ENCODE measurements at regions not wholly inside any gene's neighbourhood (a gene's known extent, or its start where the extent isn't known, plus 50 kb on each side); places are given as distances from the start of the nearest gene placed in this dataset.

- H3K4me3 ChIP-seq (ENCODE audit: insufficient read depth, low read depth, low read length) = no peak overlapping the region
- H3K27ac ChIP-seq (ENCODE audit: insufficient read depth, low read depth, low read length, poor library complexity, severe bottlenecking) = no peak overlapping the region
- WGBS, 2 experiments = 89 to 91% methylated on average over 2 to 3 of the region's 3 CpGs
- H3K36me3 ChIP-seq (ENCODE audit: control insufficient read depth, insufficient read depth, low read length) = no peaks in the 10 kb centered on the region
- peaks cover 6% of the 10 kb centered on the region for H3K4me1 ChIP-seq (ENCODE audit: control insufficient read depth, insufficient read depth, low read length)
- H3K9me3 ChIP-seq (ENCODE audit: control insufficient read depth, low read length) = no peaks in the 10 kb centered on the region
- H3K27me3 ChIP-seq (ENCODE audit: control insufficient read depth, insufficient read depth, low read length, poor library complexity, severe bottlenecking) = no peaks in the 10 kb centered on the region
These were observed 104.2 kb downstream of the OXSM start for GRCh38 chr3:25894101-25894500.

- WGBS, 2 experiments = 90 to 98% methylated on average over 2 of the region's 2 CpGs
- Histone ChIP-seq H3K4me1 (ENCODE audit: control insufficient read depth, insufficient read depth, low read length) (no peaks in the 10 kb centered on the region), H3K4me3 (ENCODE audit: insufficient read depth, low read depth, low read length) (no peak overlapping the region), H3K36me3 (ENCODE audit: control insufficient read depth, insufficient read depth, low read length) (no peaks in the 10 kb centered on the region), H3K27ac (ENCODE audit: insufficient read depth, low read depth, low read length, poor library complexity, severe bottlenecking) (no peak overlapping the region), H3K27me3 (ENCODE audit: control insufficient read depth, insufficient read depth, low read length, poor library complexity, severe bottlenecking) (no peaks in the 10 kb centered on the region), H3K9me3 (ENCODE audit: control insufficient read depth, low read length) (no peaks in the 10 kb centered on the region)
These were observed 105.1 kb downstream of the OXSM start for GRCh38 chr3:25895031-25895430.

GRCh38 chr3:25895443-25895842 is 105.6 kb downstream of the OXSM start:
- H3K4me1 ChIP-seq (ENCODE audit: control insufficient read depth, insufficient read depth, low read length) = no peaks in the 10 kb centered on the region
- no peaks in the 10 kb centered on the region for H3K36me3 ChIP-seq (ENCODE audit: control insufficient read depth, insufficient read depth, low read length)
- no peak overlapping the region for H3K4me3 ChIP-seq (ENCODE audit: insufficient read depth, low read depth, low read length)
- WGBS, 2 experiments = 87 to 88% methylated on average over 2 of the region's 3 CpGs
- H3K27me3 ChIP-seq (ENCODE audit: control insufficient read depth, insufficient read depth, low read length, poor library complexity, severe bottlenecking) = no peaks in the 10 kb centered on the region
- no peak overlapping the region for H3K27ac ChIP-seq (ENCODE audit: insufficient read depth, low read depth, low read length, poor library complexity, severe bottlenecking)
- H3K9me3 ChIP-seq (ENCODE audit: control insufficient read depth, low read length) = no peaks in the 10 kb centered on the region

GRCh38 chr3:25897019-25897418 is 107.1 kb downstream of the OXSM start:
- Histone ChIP-seq H3K9me3 (ENCODE audit: control insufficient read depth, low read length) (no peaks in the 10 kb centered on the region), H3K4me1 (ENCODE audit: control insufficient read depth, insufficient read depth, low read length) (no peaks in the 10 kb centered on the region), H3K36me3 (ENCODE audit: control insufficient read depth, insufficient read depth, low read length) (no peaks in the 10 kb centered on the region), H3K27me3 (ENCODE audit: control insufficient read depth, insufficient read depth, low read length, poor library complexity, severe bottlenecking) (no peaks in the 10 kb centered on the region), H3K27ac (ENCODE audit: insufficient read depth, low read depth, low read length, poor library complexity, severe bottlenecking) (no peak overlapping the region), H3K4me3 (ENCODE audit: insufficient read depth, low read depth, low read length) (no peak overlapping the region)
- WGBS, 2 experiments = 61% methylated on average over 6 of the region's 6 CpGs

- no peaks in the 10 kb centered on the region for H3K36me3 ChIP-seq (ENCODE audit: control insufficient read depth, insufficient read depth, low read length)
- H3K27me3 ChIP-seq (ENCODE audit: control insufficient read depth, insufficient read depth, low read length, poor library complexity, severe bottlenecking) = no peaks in the 10 kb centered on the region
- no peaks in the 10 kb centered on the region for H3K4me1 ChIP-seq (ENCODE audit: control insufficient read depth, insufficient read depth, low read length)
- 58 to 63% methylated on average over 2 of the region's 2 CpGs for WGBS, 2 experiments
- H3K27ac ChIP-seq (ENCODE audit: insufficient read depth, low read depth, low read length, poor library complexity, severe bottlenecking) = no peak overlapping the region
- H3K9me3 ChIP-seq (ENCODE audit: control insufficient read depth, low read length) = no peaks in the 10 kb centered on the region
- no peak overlapping the region for H3K4me3 ChIP-seq (ENCODE audit: insufficient read depth, low read depth, low read length)
These were observed 109.6 kb downstream of the OXSM start for GRCh38 chr3:25899352-25900101.

- no peak overlapping the region for H3K27ac ChIP-seq (ENCODE audit: insufficient read depth, low read depth, low read length, poor library complexity, severe bottlenecking)
- no peaks in the 10 kb centered on the region for H3K36me3 ChIP-seq (ENCODE audit: control insufficient read depth, insufficient read depth, low read length)
- WGBS, 2 experiments = 88 to 89% methylated on average over 2 of the region's 2 CpGs
- no peak overlapping the region for H3K4me3 ChIP-seq (ENCODE audit: insufficient read depth, low read depth, low read length)
- H3K27me3 ChIP-seq (ENCODE audit: control insufficient read depth, insufficient read depth, low read length, poor library complexity, severe bottlenecking) = no peaks in the 10 kb centered on the region
- no peaks in the 10 kb centered on the region for H3K9me3 ChIP-seq (ENCODE audit: control insufficient read depth, low read length)
- H3K4me1 ChIP-seq (ENCODE audit: control insufficient read depth, insufficient read depth, low read length) = no peaks in the 10 kb centered on the region
These were observed 110.3 kb downstream of the OXSM start for GRCh38 chr3:25900161-25900560.

- no peaks in the 10 kb centered on the region for H3K9me3 ChIP-seq (ENCODE audit: control insufficient read depth, low read length)
These were observed 111.9 kb downstream of the OXSM start for GRCh38 chr3:25901796-25902195.

GRCh38 chr3:25902586-25902985 is 112.7 kb downstream of the OXSM start:
- Histone ChIP-seq H3K36me3 (ENCODE audit: control insufficient read depth, insufficient read depth, low read length) (no peaks in the 10 kb centered on the region), H3K27ac (ENCODE audit: insufficient read depth, low read depth, low read length, poor library complexity, severe bottlenecking) (no peak overlapping the region), H3K27me3 (ENCODE audit: control insufficient read depth, insufficient read depth, low read length, poor library complexity, severe bottlenecking) (no peaks in the 10 kb centered on the region), H3K4me3 (ENCODE audit: insufficient read depth, low read depth, low read length) (no peak overlapping the region), H3K4me1 (ENCODE audit: control insufficient read depth, insufficient read depth, low read length) (no peaks in the 10 kb centered on the region), H3K9me3 (ENCODE audit: control insufficient read depth, low read length) (no peaks in the 10 kb centered on the region)
- 97 to 98% methylated on average over 2 of the region's 2 CpGs for WGBS, 2 experiments

More at GRCh38 chr3:25901796-25902195, 111.9 kb downstream of the OXSM start:
- Histone ChIP-seq H3K4me3 (ENCODE audit: insufficient read depth, low read depth, low read length) (no peak overlapping the region), H3K27me3 (ENCODE audit: control insufficient read depth, insufficient read depth, low read length, poor library complexity, severe bottlenecking) (no peaks in the 10 kb centered on the region), H3K4me1 (ENCODE audit: control insufficient read depth, insufficient read depth, low read length) (no peaks in the 10 kb centered on the region), H3K36me3 (ENCODE audit: control insufficient read depth, insufficient read depth, low read length) (no peaks in the 10 kb centered on the region), H3K27ac (ENCODE audit: insufficient read depth, low read depth, low read length, poor library complexity, severe bottlenecking) (no peak overlapping the region)
- WGBS, 2 experiments = 94% methylated on average over 2 of the region's 2 CpGs

- Histone ChIP-seq H3K36me3 (ENCODE audit: control insufficient read depth, insufficient read depth, low read length) (no peaks in the 10 kb centered on the region), H3K27me3 (ENCODE audit: control insufficient read depth, insufficient read depth, low read length, poor library complexity, severe bottlenecking) (no peaks in the 10 kb centered on the region)
These were observed 113.7 kb downstream of the OXSM start for GRCh38 chr3:25903371-25904129.

GRCh38 chr3:25904206-25904605 is 114.3 kb downstream of the OXSM start:
- Histone ChIP-seq H3K9me3 (ENCODE audit: control insufficient read depth, low read length) (no peaks in the 10 kb centered on the region), H3K4me3 (ENCODE audit: insufficient read depth, low read depth, low read length) (no peak overlapping the region), H3K36me3 (ENCODE audit: control insufficient read depth, insufficient read depth, low read length) (no peaks in the 10 kb centered on the region), H3K4me1 (ENCODE audit: control insufficient read depth, insufficient read depth, low read length) (no peaks in the 10 kb centered on the region), H3K27me3 (ENCODE audit: control insufficient read depth, insufficient read depth, low read length, poor library complexity, severe bottlenecking) (no peaks in the 10 kb centered on the region), H3K27ac (ENCODE audit: insufficient read depth, low read depth, low read length, poor library complexity, severe bottlenecking) (no peak overlapping the region)
- WGBS, 2 experiments = 74 to 79% methylated on average over 3 of the region's 3 CpGs

More at GRCh38 chr3:25903371-25904129, 113.7 kb downstream of the OXSM start:
- H3K4me3 ChIP-seq (ENCODE audit: insufficient read depth, low read depth, low read length) = no peak overlapping the region
- no peaks in the 10 kb centered on the region for H3K4me1 ChIP-seq (ENCODE audit: control insufficient read depth, insufficient read depth, low read length)
- H3K9me3 ChIP-seq (ENCODE audit: control insufficient read depth, low read length) = no peaks in the 10 kb centered on the region
- no peak overlapping the region for H3K27ac ChIP-seq (ENCODE audit: insufficient read depth, low read depth, low read length, poor library complexity, severe bottlenecking)
- 91 to 95% methylated on average over 3 of the region's 3 CpGs for WGBS, 2 experiments

All from ectodermal cell (in vitro differentiated cells).